A673 (cell line): ENCODE measurements at regions not wholly inside any gene's neighbourhood (a gene's known extent, or its start where the extent isn't known, plus 50 kb on each side); places are given as distances from the start of the nearest gene placed in this dataset.

ENCODE experiments used
- EZH2 ChIP-seq: fragments of 200-600 bp; sonication (generic); IDR thresholded peaks from 2 replicates; pipeline ENCODE4 v1.6.1; 2017; ENCODE audit warnings: borderline replicate concordance, low read depth, mild to moderate bottlenecking, mixed read lengths, antibody characterized with exemption, low read length; ENCODE audit not compliant: poor library complexity, severe bottlenecking
- TF ChIP-seq, protein P1 (sequence below): fragments of 300-800, 200-600 bp; sonication (generic); conservative IDR thresholded peaks from 2 replicates; pipeline ENCODE4 v1.5.1; 2017; ENCODE audit warnings: low read depth, mild to moderate bottlenecking, antibody characterized with exemption, low read length, moderate library complexity, mixed read lengths

DNA sequence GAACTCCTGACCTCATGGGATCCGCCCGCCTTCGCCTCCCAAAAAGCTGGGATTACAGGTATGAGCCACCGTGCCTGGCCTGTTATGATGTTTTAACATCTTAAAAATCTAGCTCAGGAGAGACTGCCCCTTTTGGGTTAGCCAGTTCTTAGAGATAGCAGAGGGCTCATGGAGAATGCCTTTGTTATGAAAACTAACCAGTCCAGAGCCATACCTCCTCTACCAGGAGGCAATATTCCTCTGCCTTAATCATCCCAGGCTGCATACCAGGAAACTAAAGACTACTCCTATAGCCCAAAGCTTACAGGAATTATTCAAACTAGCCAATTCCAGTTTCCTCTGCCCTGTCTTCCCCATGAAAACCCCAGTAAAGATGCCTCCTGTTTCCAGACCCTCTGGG, 96.0 kb upstream of the MDM1 start:
- TF ChIP-seq, protein P1, sequence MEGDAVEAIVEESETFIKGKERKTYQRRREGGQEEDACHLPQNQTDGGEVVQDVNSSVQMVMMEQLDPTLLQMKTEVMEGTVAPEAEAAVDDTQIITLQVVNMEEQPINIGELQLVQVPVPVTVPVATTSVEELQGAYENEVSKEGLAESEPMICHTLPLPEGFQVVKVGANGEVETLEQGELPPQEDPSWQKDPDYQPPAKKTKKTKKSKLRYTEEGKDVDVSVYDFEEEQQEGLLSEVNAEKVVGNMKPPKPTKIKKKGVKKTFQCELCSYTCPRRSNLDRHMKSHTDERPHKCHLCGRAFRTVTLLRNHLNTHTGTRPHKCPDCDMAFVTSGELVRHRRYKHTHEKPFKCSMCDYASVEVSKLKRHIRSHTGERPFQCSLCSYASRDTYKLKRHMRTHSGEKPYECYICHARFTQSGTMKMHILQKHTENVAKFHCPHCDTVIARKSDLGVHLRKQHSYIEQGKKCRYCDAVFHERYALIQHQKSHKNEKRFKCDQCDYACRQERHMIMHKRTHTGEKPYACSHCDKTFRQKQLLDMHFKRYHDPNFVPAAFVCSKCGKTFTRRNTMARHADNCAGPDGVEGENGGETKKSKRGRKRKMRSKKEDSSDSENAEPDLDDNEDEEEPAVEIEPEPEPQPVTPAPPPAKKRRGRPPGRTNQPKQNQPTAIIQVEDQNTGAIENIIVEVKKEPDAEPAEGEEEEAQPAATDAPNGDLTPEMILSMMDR, result no peak
- no peak for TF ChIP-seq EZH2
